A673 (cell line): ENCODE measurements at regions not wholly inside any gene's neighbourhood (a gene's known extent, or its start where the extent isn't known, plus 50 kb on each side); places are given as distances from the start of the nearest gene placed in this dataset.

Experiments used
- EZH2 ChIP-seq: fragments of 200-600 bp; sonication (generic); IDR thresholded peaks from 2 replicates; pipeline ENCODE4 v1.6.1; 2017; ENCODE audit warnings: borderline replicate concordance, low read depth, mild to moderate bottlenecking, mixed read lengths, antibody characterized with exemption, low read length; ENCODE audit not compliant: poor library complexity, severe bottlenecking
- TF ChIP-seq, protein P1 (sequence below): fragments of 300-800, 200-600 bp; sonication (generic); conservative IDR thresholded peaks from 2 replicates; pipeline ENCODE4 v1.5.1; 2017; ENCODE audit warnings: low read depth, mild to moderate bottlenecking, antibody characterized with exemption, low read length, moderate library complexity, mixed read lengths

DNA sequence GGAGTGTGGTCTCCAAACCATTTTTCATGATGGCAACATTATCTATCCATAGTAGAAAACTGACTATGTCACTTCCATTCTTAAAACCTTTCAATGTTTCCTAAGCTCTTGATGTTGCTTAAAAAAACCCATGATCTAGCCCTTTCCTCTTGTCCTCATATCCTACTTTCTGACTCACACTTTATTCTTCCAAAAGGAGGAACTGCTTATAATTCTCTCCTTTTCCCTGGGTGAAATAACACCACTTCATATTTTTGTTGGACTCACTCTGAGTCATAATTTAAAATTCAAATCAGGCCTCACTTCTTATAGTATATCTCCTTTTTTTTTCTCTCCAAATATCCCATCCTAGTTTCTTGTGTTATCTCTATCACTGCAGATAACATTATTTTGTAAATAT lies 513.9 kb downstream of the MAN2A1 start:
- TF ChIP-seq EZH2 = no peak
- TF ChIP-seq, protein P1, sequence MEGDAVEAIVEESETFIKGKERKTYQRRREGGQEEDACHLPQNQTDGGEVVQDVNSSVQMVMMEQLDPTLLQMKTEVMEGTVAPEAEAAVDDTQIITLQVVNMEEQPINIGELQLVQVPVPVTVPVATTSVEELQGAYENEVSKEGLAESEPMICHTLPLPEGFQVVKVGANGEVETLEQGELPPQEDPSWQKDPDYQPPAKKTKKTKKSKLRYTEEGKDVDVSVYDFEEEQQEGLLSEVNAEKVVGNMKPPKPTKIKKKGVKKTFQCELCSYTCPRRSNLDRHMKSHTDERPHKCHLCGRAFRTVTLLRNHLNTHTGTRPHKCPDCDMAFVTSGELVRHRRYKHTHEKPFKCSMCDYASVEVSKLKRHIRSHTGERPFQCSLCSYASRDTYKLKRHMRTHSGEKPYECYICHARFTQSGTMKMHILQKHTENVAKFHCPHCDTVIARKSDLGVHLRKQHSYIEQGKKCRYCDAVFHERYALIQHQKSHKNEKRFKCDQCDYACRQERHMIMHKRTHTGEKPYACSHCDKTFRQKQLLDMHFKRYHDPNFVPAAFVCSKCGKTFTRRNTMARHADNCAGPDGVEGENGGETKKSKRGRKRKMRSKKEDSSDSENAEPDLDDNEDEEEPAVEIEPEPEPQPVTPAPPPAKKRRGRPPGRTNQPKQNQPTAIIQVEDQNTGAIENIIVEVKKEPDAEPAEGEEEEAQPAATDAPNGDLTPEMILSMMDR = no peak
